Activated CD4-positive, CD25-positive, alpha-beta regulatory T cell treated with anti-CD3 and anti-CD28 coated beads, Interleukin-2, amount 50 U/mL, for 24 hours (primary cell): ENCODE measurements at regions not wholly inside any gene's neighbourhood (a gene's known extent, or its start where the extent isn't known, plus 50 kb on each side); places are given as distances from the start of the nearest gene placed in this dataset.
"Not testable (repeated sequence)": the region's sequence is repeated elsewhere in the genome, so short reads cannot be mapped to it uniquely, and the experiment has no call there.

Source experiments
- ATAC-seq, 2 donors: fragments of 150-1000 bp; cut with Tn5 transposase; one replicate each; pipeline ENCODE4 v1.10.0; 2021; ENCODE audit warnings: mild to moderate bottlenecking in 1 of 2, moderate library complexity in 1 of 2

GRCh38 chr15:93941697-93942096 lies 289.7 kb upstream of the MCTP2 start:
- ATAC-seq, result no peak

GRCh38 chr15:93940226-93940625 lies 291.1 kb upstream of the MCTP2 start:
- no peak for ATAC-seq

- peak in 1 of 2 donors; percentile 21 for ATAC-seq
Observed at GRCh38 chr15:93932164-93932776, 299.1 kb upstream of the MCTP2 start.

- no peak for ATAC-seq
Observed at GRCh38 chr15:93929375-93930094, 301.8 kb upstream of the MCTP2 start.

GRCh38 chr15:93920204-93920603 lies 311.2 kb upstream of the MCTP2 start:
- no peak for ATAC-seq

- not testable (repeated sequence) for ATAC-seq
Observed at GRCh38 chr15:93918801-93919200, 312.6 kb upstream of the MCTP2 start.

- no peak for ATAC-seq
Observed at GRCh38 chr15:93917181-93917580, 314.2 kb upstream of the MCTP2 start.

- ATAC-seq, result no peak
Observed at GRCh38 chr15:93913871-93914270, 317.5 kb upstream of the MCTP2 start.

- ATAC-seq, result no peak
Observed at GRCh38 chr15:93913310-93913709, 318.1 kb upstream of the MCTP2 start.

- ATAC-seq, result no peak
Observed at GRCh38 chr15:93900476-93901400, 330.6 kb upstream of the MCTP2 start.

- ATAC-seq, result no peak
Observed at GRCh38 chr15:93899817-93900216, 331.5 kb upstream of the MCTP2 start.

GRCh38 chr15:93897377-93897776 lies 334.0 kb upstream of the MCTP2 start:
- no peak for ATAC-seq

- ATAC-seq, result no peak
Observed at GRCh38 chr15:93895976-93896770, 335.2 kb upstream of the MCTP2 start.

GRCh38 chr15:93894438-93895036 lies 336.8 kb upstream of the MCTP2 start:
- no peak for ATAC-seq

GRCh38 chr15:93887151-93887550 lies 344.2 kb upstream of the MCTP2 start:
- ATAC-seq, result no peak

GRCh38 chr15:93882779-93883178 lies 348.6 kb upstream of the MCTP2 start:
- no peak for ATAC-seq

GRCh38 chr15:93882141-93882540 lies 349.2 kb upstream of the MCTP2 start:
- ATAC-seq, result no peak

GRCh38 chr15:93881310-93881709 lies 350.1 kb upstream of the MCTP2 start:
- ATAC-seq, result no peak

GRCh38 chr15:93880358-93880757 lies 351.0 kb upstream of the MCTP2 start:
- no peak for ATAC-seq

- ATAC-seq, result no peak
Observed at GRCh38 chr15:93870583-93870982, 360.8 kb upstream of the MCTP2 start.

GRCh38 chr15:93866948-93867347 lies 364.4 kb upstream of the MCTP2 start:
- no peak for ATAC-seq

GRCh38 chr15:93866476-93866875 lies 364.9 kb upstream of the MCTP2 start:
- no peak for ATAC-seq
